HUES48 (cell line): ENCODE measurements at regions not wholly inside any gene's neighbourhood (a gene's known extent, or its start where the extent isn't known, plus 50 kb on each side); places are given as distances from the start of the nearest gene placed in this dataset.

Source experiments
- H3K27ac ChIP-seq: one replicate; pipeline ENCODE4 v1.7.0; 2013; ENCODE audit warnings: low read depth, low read length, inconsistent platforms
- H3K27me3 ChIP-seq: 2 replicates; pipeline ENCODE4 v1.6.1; 2013; ENCODE audit warnings: mild to moderate bottlenecking, low read length; ENCODE audit not compliant: control insufficient read depth, insufficient read depth
- H3K36me3 ChIP-seq: 2 replicates; pipeline ENCODE4 v1.6.1; 2013; ENCODE audit warnings: low read length; ENCODE audit not compliant: control insufficient read depth, insufficient read depth
- H3K4me1 ChIP-seq: 2 replicates; pipeline ENCODE4 v1.6.1; 2013; ENCODE audit warnings: mild to moderate bottlenecking, low read length; ENCODE audit not compliant: control insufficient read depth, insufficient read depth
- H3K4me3 ChIP-seq: 2 replicates; pipeline ENCODE4 v1.5.1; 2013; ENCODE audit warnings: mild to moderate bottlenecking, low read depth, low read length
- H3K9ac ChIP-seq: 2 replicates; pipeline ENCODE4 v1.6.1; 2013; ENCODE audit warnings: mild to moderate bottlenecking, low read depth, low read length, moderate library complexity
- H3K9me3 ChIP-seq: 2 replicates; pipeline ENCODE4 v1.6.1; 2013; ENCODE audit warnings: low read length; ENCODE audit not compliant: control insufficient read depth, insufficient read depth

DNA sequence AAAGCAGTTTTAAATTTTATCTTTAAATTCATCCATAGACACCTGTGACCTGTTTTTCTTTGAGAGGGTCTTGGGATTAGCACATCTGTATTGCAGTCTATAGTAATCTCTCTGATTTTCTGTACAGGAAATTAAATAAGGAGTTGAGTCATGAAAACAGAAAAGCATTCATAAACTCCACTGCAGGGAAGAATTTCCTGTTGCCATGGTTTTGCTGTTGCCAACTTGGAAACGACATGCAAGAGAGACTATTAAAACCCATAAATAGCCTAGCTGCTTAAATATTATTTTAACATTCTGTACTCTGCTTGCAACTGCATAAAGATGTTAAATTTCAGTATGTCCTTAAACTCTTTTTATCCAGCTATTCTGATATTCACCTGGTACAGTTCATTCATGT lies 281.0 kb upstream of the RGS6 start:
- Histone ChIP-seq H3K9me3 (0 out of 2 replicates have a peak, but pooled peaks cover 5% of the 10 kb centered on the region), H3K4me1 (peaks cover 34% of the 10 kb centered on the region), H3K9ac (no peak overlapping the region), H3K36me3 (0 out of 2 replicates have a peak, but pooled peaks cover 9% of the 10 kb centered on the region), H3K27ac (no peak overlapping the region), H3K27me3 (no peaks in the 10 kb centered on the region), H3K4me3 (no peak overlapping the region)

DNA sequence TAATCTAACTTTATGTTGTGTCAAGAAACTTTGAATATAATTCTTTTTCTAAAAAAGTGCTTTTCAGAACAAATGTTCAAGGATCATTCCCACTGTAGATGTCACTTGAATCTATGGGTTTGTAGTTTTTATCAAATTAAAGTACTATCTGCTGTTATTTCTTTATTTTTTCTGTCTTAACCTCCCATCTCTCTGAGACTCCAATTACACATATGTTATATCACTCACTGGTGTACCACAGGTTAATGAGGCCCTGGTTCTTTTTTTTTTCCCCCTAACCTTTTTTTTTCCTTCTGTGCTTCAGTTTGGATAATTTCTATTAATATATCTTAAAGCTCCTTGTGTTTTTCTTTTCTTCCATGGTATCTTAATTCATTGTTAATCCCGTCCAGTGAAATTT lies 279.9 kb upstream of the RGS6 start:
- Histone ChIP-seq H3K4me1 (peaks cover 25% of the 10 kb centered on the region), H3K36me3 (0 out of 2 replicates have a peak, but pooled peaks cover 9% of the 10 kb centered on the region), H3K27me3 (no peaks in the 10 kb centered on the region), H3K27ac (no peak overlapping the region), H3K9me3 (0 out of 2 replicates have a peak, but pooled peaks cover 5% of the 10 kb centered on the region), H3K4me3 (no peak overlapping the region), H3K9ac (no peak overlapping the region)

DNA sequence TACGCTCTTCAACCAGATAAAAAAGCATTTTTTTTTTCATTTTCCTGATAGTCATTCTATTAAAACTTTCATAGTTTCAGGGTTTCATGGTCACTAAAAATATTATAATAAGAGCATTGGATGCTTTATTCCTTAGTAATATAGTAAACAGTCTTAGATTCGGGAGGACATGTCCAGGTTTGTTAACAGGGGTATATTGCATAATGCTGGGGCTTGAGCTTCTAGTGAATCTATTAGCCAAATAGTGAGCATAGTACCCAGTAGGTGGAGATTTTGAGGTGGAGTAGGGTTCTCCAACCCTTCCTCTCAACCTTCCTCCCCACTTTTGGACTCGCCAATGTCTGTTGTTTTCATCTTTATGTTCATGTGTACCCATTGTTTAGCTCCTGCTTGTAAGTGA lies 277.4 kb upstream of the RGS6 start:
- Histone ChIP-seq H3K9me3 (0 out of 2 replicates have a peak, but pooled peaks cover 5% of the 10 kb centered on the region), H3K36me3 (0 out of 2 replicates have a peak, but pooled peaks cover 9% of the 10 kb centered on the region), H3K9ac (no peak overlapping the region)

DNA sequence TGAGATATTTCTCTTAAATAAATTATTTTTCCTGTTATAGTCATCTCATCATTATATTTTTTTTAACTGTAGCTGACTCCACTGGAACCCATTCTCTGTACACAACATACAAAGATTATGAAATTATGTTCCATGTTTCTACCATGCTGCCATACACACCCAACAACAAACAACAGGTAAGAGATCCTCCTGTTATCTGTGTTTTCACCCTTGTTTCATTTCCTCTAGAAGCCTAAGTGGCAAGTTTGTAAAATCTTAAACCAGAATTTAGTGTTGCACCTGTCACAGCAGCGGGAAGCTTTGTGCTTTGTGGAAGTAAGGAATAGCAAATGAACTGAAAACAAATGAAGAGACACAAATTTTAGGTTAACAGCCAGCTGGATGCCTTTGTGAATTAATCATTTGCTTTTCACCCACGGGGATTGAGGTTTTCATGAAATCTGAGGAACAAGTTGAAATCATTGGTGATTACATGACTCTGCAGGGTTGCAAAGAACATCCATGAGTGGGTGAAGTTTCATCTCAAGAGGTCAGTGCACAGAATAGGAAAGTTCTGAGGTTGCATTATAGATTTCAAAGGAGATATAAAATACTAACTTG lies 273.9 kb upstream of the RGS6 start:
- Histone ChIP-seq H3K36me3 (0 out of 2 replicates have a peak, but pooled peaks cover 3% of the 10 kb centered on the region), H3K9me3 (no peaks in the 10 kb centered on the region), H3K4me1 (peaks cover 36% of the 10 kb centered on the region), H3K4me3 (no peak overlapping the region), H3K27ac (peak overlapping the region; percentile 74), H3K9ac (no peak overlapping the region), H3K27me3 (no peaks in the 10 kb centered on the region)

More for the DNA sequence above, 277.4 kb upstream of the RGS6 start:
- no peak overlapping the region for H3K27ac ChIP-seq
- H3K4me3 ChIP-seq: no peak overlapping the region
- peaks cover 28% of the 10 kb centered on the region for H3K4me1 ChIP-seq
- H3K27me3 ChIP-seq: no peaks in the 10 kb centered on the region

DNA sequence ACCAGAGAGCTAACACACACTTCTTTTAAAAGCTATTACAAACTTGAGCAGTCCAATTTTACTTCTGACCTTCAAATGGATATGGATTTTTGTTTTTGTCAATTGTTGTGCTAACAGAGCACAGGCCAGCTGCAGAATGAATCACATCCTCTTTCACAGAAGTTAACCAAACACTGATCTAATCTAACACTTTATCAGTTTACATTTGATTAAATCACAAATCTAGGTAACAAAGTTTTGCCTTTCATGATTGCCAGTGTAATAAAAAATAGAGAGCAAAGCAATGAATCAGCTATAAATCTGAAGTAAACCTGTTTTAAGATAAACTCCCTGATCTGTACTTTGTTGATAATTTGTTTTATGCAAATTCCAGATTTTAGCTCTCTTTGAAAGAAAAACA lies 273.1 kb upstream of the RGS6 start:
- H3K4me1 ChIP-seq: peaks cover 36% of the 10 kb centered on the region
- peak overlapping the region; percentile 74 for H3K27ac ChIP-seq
- no peaks in the 10 kb centered on the region for H3K9me3 ChIP-seq

DNA sequence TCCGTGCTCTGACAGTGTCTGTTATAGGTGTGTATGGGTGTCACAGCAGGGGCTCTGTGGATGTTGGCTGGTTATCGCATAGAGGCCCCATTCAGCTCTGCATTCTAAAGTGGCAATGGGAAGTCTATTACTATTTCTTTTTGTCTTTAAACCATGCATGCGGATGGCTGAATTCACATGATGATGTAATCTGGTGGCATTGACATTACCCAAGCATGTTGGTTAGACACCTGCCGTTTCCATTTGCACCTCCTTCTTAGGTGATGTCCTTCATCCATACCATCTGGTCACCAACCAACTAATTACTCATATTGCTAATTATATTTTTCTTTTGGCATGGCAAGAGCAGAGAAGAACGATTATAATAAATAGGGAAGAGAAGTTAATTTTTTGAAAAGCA lies 270.8 kb upstream of the RGS6 start:
- H3K36me3 ChIP-seq: 0 out of 2 replicates have a peak, but pooled peaks cover 3% of the 10 kb centered on the region
- peaks cover 36% of the 10 kb centered on the region for H3K4me1 ChIP-seq
- H3K27me3 ChIP-seq: no peaks in the 10 kb centered on the region
- no peak overlapping the region for H3K27ac ChIP-seq
- no peak overlapping the region for H3K9ac ChIP-seq
- no peaks in the 10 kb centered on the region for H3K9me3 ChIP-seq
- no peak overlapping the region for H3K4me3 ChIP-seq

More for the DNA sequence above, 273.1 kb upstream of the RGS6 start:
- Histone ChIP-seq H3K4me3 (no peak overlapping the region), H3K36me3 (0 out of 2 replicates have a peak, but pooled peaks cover 3% of the 10 kb centered on the region), H3K27me3 (no peaks in the 10 kb centered on the region), H3K9ac (no peak overlapping the region)

DNA sequence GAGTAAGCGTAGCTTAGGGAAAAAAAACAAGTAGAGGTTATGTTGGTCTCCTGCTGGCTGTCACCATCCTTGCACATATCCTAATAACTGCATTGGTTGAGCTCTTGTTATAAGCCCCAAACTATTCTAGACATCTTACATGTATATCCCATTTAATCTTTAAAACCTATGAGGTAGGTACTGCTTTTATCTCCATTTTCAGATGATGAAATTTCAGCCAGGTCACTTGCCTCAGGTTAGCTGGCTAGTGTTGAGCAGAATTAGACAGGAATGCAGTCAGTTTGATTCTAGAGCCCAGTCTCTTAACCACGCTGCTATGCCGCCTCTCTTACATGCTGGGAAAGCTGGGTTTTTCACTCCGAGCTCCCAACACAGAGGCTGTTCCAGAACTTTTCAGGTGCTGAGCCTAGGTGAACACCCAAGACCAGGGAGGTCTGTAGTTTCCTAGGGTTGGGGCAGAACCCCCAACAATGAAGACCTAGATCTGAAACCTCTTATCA lies 269.9 kb upstream of the RGS6 start:
- Histone ChIP-seq H3K4me1 (peaks cover 36% of the 10 kb centered on the region), H3K36me3 (0 out of 2 replicates have a peak, but pooled peaks cover 3% of the 10 kb centered on the region), H3K9ac (no peak overlapping the region), H3K4me3 (no peak overlapping the region), H3K27ac (no peak overlapping the region), H3K27me3 (no peaks in the 10 kb centered on the region), H3K9me3 (no peaks in the 10 kb centered on the region)

DNA sequence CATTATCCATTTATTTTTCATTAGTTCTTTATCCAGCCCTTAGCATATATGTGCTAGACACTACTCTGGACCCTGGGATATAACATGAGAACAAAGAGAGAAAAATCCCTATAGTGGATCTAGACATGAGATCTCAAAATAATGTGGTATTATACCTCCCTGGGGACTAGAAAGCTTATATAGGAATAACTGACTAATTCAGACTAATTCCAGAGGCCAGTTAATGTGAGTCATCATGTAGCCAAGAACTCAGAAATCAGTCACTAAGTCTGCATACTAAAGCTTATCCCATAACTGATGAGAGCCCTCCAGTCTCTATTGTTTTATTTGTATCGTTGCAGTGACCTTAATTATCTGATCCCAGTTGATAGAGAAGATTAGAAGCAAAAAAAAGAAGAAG lies 267.1 kb upstream of the RGS6 start:
- Histone ChIP-seq H3K4me1 (peaks cover 12% of the 10 kb centered on the region), H3K27ac (no peak overlapping the region), H3K4me3 (no peak overlapping the region), H3K36me3 (0 out of 2 replicates have a peak, but pooled peaks cover 3% of the 10 kb centered on the region), H3K27me3 (no peaks in the 10 kb centered on the region), H3K9ac (no peak overlapping the region), H3K9me3 (no peaks in the 10 kb centered on the region)

DNA sequence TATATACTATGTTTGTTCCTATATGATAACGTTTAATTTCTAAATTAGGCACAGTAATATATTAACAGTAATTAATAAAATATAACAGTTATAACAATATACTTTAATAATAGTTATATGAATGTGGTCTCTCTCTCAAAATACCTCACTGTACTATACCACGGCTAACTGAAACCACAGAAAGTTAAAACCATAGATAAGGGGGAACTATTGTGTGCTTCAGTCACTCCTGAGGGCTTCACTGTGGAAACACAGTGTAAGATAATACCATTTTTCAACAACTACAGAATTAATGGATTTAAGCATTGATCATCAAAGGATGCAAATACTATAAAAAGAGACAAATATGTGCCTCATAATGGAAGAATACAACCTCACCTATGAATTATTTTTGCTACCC lies 266.4 kb upstream of the RGS6 start:
- no peak overlapping the region for H3K4me3 ChIP-seq
- peaks cover 10% of the 10 kb centered on the region for H3K4me1 ChIP-seq
- no peaks in the 10 kb centered on the region for H3K9me3 ChIP-seq
- H3K27me3 ChIP-seq: no peaks in the 10 kb centered on the region
- 0 out of 2 replicates have a peak, but pooled peaks cover 3% of the 10 kb centered on the region for H3K36me3 ChIP-seq
- H3K9ac ChIP-seq: no peak overlapping the region
- H3K27ac ChIP-seq: no peak overlapping the region

DNA sequence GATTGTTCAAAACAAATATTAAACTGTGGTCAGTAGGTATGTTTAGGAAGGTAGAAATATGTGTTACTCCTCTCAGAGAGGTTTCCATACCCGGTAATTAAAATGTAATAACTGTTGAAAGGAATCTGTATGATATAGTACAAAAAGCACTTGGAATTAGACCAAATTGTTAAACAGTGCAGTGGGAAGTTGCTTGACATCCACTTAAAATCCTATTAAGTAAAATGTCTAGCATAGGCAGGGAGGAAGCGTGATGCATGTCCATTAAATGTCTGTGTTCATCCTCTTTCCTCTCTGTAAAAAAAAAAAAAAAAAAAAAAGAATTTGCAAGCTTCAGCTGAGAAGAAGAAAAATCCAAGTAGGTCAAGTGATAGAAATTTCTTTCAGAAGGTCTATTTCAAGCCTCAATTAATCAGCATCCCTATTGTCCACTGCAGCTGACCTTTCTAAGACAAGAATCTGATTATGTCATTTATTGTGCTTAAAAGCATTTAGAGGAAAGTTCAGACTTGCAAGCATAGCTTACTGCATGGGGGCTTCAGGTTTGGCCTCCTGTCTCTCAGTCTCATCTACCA lies 265.6 kb upstream of the RGS6 start:
- H3K4me1 ChIP-seq: peaks cover 2% of the 10 kb centered on the region; the same call in 1 of the 2 replicates
- H3K9me3 ChIP-seq: no peaks in the 10 kb centered on the region
- H3K36me3 ChIP-seq: peaks cover 7% of the 10 kb centered on the region; the same call in 1 of the 2 replicates
- H3K4me3 ChIP-seq: no peak overlapping the region
- H3K9ac ChIP-seq: no peak overlapping the region
- H3K27me3 ChIP-seq: no peaks in the 10 kb centered on the region
- H3K27ac ChIP-seq: no peak overlapping the region
